Left lobe of liver (tissue), 2 donors: ENCODE measurements at regions not wholly inside any gene's neighbourhood (a gene's known extent, or its start where the extent isn't known, plus 50 kb on each side); places are given as distances from the start of the nearest gene placed in this dataset.
"Not testable (repeated sequence)": the region's sequence is repeated elsewhere in the genome, so short reads cannot be mapped to it uniquely, and the experiment has no call there.

ENCODE experiments used
- ATAC-seq: fragments of 200-7000 bp; cut with Tn5 transposase; one replicate; pipeline ENCODE4 v1.9.1; 2020; ENCODE audit warnings: mild to moderate bottlenecking, moderate library complexity
- DNase-seq: peaks from one replicate; pipeline ENCODE4 v3.0.0-alpha.2; 2020; ENCODE audit warnings: low spot score
- donor health status: DM: no; HTN: no; CAD: no; lungs with moderate emphysema.
- donor health status: DM: no; HTN: yes; CAD: no.

- ATAC-seq (no peak), DNase-seq (no peak)
These were observed 1109.5 kb downstream of the BRD1 start for GRCh38 chr22:48717883-48718817.

GRCh38 chr22:48717076-48717810, 1110.4 kb downstream of the BRD1 start:
- ATAC-seq (no peak), DNase-seq (no peak)

- not testable (repeated sequence) for DNase-seq, ATAC-seq
These were observed 1111.5 kb downstream of the BRD1 start for GRCh38 chr22:48716154-48716553.

GRCh38 chr22:48715511-48715910, 1112.2 kb downstream of the BRD1 start:
- ATAC-seq, result no peak
- no peak for DNase-seq

- ATAC-seq (no peak), DNase-seq (no peak)
These were observed 1113.4 kb downstream of the BRD1 start for GRCh38 chr22:48714231-48714630.

GRCh38 chr22:48713272-48714205, 1114.1 kb downstream of the BRD1 start:
- DNase-seq (no peak), ATAC-seq (no peak)

GRCh38 chr22:48712558-48713271, 1115.0 kb downstream of the BRD1 start:
- ATAC-seq (no peak), DNase-seq (no peak)

- DNase-seq (no peak), ATAC-seq (no peak)
These were observed 1116.0 kb downstream of the BRD1 start for GRCh38 chr22:48711669-48712068.

- DNase-seq, result no peak
These were observed 1116.6 kb downstream of the BRD1 start for GRCh38 chr22:48711031-48711431.

GRCh38 chr22:48710410-48710809, 1117.3 kb downstream of the BRD1 start:
- ATAC-seq (no peak), DNase-seq (no peak)

More at GRCh38 chr22:48711031-48711431, 1116.6 kb downstream of the BRD1 start:
- ATAC-seq, result no peak

- no peak for DNase-seq
- ATAC-seq, result no peak
These were observed 1117.7 kb downstream of the BRD1 start for GRCh38 chr22:48709976-48710375.

GRCh38 chr22:48709453-48709852, 1118.2 kb downstream of the BRD1 start:
- ATAC-seq, result no peak
- DNase-seq, result no peak

- no peak for DNase-seq
- no peak for ATAC-seq
These were observed 1119.0 kb downstream of the BRD1 start for GRCh38 chr22:48708558-48709245.

- ATAC-seq (no peak), DNase-seq (no peak)
These were observed 1119.7 kb downstream of the BRD1 start for GRCh38 chr22:48707763-48708557.

GRCh38 chr22:48706934-48707762, 1120.5 kb downstream of the BRD1 start:
- DNase-seq (no peak), ATAC-seq (no peak)

- no peak for DNase-seq
- ATAC-seq, result no peak
These were observed 1121.6 kb downstream of the BRD1 start for GRCh38 chr22:48705917-48706605.

GRCh38 chr22:48705159-48705916, 1122.3 kb downstream of the BRD1 start:
- ATAC-seq (no peak), DNase-seq (no peak)
